ENCODE measurements at regions not wholly inside any gene's neighbourhood (a gene's known extent, or its start where the extent isn't known, plus 50 kb on each side); places are given as distances from the start of the nearest gene placed in this dataset.
A peak's percentile ranks its signal among the peaks of the same experiment; 100 is the strongest.

GRCh38 chr6:14187406-14187805 is 69.8 kb downstream of the CD83 start:
- FAIRE-seq = no peak

DNA sequence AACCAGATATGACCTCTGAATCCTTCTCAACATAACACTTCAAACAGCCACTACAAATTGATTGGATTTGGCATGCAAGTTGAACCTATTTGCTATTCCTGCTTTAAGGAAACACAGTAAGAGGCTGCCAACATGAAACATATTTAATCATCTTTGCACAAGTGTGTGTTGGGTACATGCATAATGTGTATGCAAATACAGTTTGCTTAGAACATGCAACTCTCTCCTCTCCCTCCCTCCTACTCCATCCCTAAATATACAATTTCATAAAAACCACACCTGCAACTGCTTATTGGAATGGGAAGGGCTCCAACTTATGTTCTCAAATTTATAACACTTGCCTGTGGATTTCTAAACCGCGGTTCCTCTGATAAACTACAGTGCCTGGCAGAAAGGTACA is 71.5 kb downstream of the CD83 start:
- no peak for FAIRE-seq

- no peak for FAIRE-seq
These were observed 72.8 kb downstream of the CD83 start for GRCh38 chr6:14190191-14190928.

GRCh38 chr6:14190929-14191224 is 73.3 kb downstream of the CD83 start:
- FAIRE-seq = no peak

GRCh38 chr6:14191761-14192160 is 74.2 kb downstream of the CD83 start:
- FAIRE-seq = peak; percentile 82

DNA sequence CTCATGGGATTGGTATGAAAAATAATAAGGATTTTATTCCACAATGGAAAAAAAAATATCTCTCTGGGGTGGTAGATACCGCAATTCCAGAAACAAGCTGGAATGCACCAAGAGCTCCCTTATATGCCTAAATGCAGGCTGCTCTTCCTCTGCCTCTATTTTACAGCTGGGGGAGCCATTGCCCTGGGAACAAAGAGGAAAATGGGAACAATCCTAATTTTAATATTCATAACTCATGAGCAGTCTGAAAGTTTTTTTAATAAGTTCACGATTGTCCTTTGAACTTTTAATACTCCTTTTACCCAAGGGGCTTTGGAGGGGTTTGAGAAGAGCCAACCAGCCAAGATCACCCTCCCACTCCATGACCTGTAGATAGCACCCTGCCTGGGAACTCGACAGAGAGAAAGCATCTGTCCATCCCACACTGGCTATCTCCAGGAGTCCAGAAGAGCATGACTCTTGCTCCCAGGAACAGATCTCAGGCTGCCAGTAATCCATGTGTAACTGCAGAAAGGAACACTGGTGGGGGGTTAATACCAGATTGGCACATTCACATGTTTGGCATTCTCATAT is 74.7 kb downstream of the CD83 start:
- no peak for FAIRE-seq

- FAIRE-seq = no peak
These were observed 76.0 kb downstream of the CD83 start for GRCh38 chr6:14193524-14193923.

DNA sequence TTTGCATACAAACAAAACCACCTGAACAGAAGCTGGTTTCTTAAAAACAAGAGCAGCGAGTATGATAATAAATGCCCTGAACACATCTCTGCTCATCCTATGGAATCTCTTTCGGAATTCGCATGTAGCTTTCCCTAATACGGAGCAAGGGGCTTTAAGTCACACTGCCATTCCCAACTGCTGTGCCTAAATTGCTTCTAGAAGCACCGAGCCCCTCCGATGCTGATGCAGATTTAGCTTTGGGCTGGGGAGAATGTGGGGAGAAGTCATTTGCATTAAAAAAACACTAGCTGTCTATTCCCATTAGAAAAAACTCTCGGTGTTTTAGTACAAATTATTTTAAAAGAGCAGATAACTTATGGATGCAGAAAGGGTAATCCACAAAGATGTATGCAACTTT is 76.9 kb downstream of the CD83 start:
- no peak for FAIRE-seq

DNA sequence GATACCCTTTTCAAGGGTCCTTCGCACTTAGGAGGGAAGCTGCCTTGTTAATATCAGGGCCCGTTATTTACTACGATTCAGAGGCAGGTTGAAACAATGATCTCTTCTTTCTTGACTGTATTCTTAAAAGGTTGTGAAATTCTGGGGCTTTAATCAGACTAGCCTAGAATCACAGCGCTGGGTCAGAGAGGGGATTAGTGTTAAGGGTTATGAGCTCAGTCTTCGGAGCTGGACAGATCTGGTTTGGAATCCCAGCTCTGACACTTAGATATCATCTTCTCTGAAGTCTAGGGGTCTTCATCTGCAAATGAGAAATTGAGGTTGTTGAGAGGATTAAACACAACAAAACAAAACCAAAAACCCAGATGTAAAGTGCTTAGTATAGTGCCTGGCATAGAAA is 77.4 kb downstream of the CD83 start:
- FAIRE-seq = no peak

DNA sequence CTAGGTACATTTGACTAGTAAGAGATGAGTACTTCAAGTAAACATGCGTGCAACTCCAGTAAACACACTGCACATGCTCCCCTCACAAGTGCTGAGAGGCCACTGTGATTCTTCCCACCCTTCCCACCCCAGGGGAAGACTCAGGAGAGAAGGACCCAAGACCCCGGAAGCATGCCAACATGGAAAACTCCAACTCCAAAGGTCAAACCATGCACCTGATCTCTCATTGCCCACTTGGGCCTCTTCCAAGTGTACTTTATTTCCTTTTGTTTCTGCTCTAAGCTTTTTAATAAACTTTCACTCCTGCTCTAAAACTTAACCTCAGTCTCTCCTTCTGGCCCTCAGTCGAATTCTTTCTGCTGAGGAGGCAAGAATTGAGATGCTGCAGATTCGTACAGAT is 78.5 kb downstream of the CD83 start:
- no peak for FAIRE-seq

- FAIRE-seq = no peak
These were observed 79.5 kb downstream of the CD83 start for GRCh38 chr6:14197118-14197517.

GRCh38 chr6:14200047-14200446 is 82.5 kb downstream of the CD83 start:
- FAIRE-seq = no peak

GRCh38 chr6:14202947-14203346 is 85.4 kb downstream of the CD83 start:
- FAIRE-seq = no peak

DNA sequence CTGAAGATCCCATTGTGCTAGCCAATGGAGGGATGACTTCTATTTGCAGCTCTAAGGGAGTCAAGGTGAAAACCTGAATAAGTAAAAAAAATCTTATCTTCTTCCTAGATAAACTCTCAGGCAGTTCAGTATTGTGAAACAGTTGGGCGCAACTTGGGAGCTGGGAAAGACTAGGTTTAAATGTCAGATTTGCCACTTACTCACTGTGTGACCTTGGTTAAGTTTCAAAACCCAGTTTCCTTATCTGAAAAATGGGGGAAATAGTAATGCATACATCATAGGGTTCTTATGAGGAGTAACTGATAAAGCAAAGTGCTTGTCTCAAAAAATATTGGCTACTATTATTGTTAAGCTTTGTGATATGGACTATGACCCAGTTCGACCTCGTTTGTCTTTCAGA is 88.8 kb downstream of the CD83 start:
- FAIRE-seq = no peak

- FAIRE-seq = no peak
These were observed 89.9 kb downstream of the CD83 start for GRCh38 chr6:14207448-14207847.

GRCh38 chr6:14209000-14209399 is 91.4 kb downstream of the CD83 start:
- FAIRE-seq = no peak

DNA sequence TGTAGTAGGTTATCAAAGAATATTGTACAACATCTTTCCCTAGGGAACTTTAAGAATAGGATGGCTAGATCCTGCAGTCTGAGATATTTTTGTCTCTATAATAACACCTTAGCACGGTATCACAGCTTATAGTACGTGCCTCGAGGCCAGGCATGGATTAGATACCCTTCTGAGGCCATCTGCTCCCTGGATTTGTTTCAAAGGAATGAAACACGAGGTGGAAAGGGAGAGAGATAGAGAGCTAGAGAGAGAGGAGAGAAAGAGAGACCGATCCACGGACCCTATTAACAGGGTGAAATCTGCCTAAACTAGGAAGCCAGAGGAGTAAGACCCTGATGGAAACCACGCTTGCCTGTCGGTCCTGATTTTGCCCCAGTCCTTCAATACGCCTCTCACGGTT is 92.5 kb downstream of the CD83 start:
- no peak for FAIRE-seq

DNA sequence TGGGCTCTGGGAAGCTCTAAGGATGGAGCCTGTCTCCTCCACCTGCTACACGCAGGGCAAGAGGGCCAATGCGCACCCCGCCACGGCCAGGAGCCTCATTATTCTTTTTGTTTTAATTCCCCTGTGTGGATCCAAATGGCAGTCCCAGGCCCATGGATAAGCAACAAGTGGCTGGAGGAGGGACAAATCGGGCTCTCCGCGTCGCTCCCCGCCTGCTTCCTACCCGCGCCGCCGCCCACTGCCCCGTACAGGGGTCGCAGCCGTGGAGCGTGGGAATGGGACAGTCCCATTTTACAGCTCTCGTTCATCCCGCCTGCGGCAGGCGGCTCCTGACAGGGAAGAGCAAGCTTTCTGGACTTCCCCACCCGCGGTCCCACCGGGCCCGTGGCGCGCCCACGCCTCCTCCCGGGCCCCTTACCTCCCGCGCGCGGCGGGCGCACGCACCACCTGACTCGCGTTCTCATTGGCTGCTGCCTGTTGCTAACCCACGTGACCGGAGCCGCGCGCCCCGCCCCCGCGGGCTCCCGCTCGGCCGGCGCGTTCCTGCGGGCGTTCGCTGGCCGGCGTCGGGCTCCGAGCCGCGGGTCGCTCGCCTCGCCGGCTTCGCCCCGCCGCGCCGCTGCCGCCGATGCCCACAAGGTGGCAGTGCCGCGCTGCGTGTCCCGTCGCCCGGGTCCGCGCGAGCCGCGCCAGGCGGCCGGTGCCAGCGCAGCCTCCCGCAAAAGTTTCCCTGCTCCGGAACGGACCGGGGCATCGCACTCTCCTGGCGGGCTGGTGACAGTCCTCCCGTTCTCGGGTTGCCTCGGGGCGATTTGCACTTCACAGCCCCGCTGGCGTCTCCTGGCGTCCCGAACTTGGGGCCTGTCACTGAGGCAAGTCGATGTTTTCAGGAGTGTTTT is 93.3 kb downstream of the CD83 start:
- no peak for FAIRE-seq

- FAIRE-seq = no peak
These were observed 94.0 kb downstream of the CD83 start for GRCh38 chr6:14211562-14211942.

DNA sequence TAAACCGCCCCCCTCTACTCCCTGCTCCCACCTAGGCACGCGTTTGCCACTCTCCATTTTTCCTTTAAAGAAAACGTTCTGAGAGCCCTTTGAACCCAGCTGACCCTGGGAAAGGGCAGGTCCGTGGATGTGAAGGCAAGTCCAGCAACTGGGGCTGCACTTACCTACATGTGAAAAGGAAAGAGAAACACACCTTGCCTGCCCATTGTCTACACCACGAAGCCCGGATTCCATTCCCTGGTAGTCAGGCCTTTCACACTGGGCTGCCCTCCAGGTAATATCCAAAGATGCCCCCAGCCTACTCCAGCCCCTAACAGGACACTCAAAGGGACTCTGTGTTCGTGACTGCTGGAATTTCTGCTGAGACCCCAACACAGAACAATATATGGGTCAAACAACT is 94.4 kb downstream of the CD83 start:
- FAIRE-seq = no peak

- FAIRE-seq = no peak
These were observed 95.1 kb downstream of the CD83 start for GRCh38 chr6:14212632-14213031.

DNA sequence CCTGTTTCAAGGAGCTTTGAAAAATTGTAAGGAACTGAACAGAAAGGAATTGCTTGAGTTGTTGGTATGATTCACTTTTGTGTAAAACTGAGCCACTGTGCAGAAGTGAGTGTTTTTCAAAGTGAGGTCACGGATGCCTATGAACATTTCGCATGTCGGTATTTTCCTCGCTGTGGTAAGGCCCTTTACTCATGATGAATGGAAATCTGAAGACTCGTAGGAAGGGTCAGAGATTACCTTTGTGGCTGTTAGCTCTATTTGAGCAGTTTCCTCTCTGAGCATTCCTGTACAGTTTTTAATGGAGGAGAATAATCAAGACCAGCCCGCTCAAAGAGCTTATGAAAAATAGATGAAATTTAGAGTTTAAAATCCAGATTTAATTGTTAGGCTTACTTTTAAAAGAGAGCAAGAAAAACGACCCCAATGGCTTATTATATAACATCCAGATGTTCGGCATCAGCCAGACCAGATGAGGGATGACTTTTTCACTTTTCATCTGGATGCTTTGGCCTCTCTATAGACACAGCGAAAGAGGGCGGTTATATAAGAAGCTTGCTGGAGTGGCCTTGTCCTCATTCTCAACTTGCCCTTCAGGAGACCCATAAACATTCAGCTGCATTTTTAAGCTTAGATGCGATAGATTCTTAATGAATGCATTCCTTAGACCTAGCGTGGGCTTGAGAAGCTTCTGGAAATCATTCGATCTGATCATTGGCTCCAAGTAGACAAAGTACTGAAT is 99.5 kb downstream of the CD83 start:
- peak; percentile 64 for FAIRE-seq
